H1 (cell line): ENCODE measurements at regions not wholly inside any gene's neighbourhood (a gene's known extent, or its start where the extent isn't known, plus 50 kb on each side); places are given as distances from the start of the nearest gene placed in this dataset.

Experiments
- ATF2 ChIP-seq: IDR thresholded peaks from 2 replicates; pipeline ENCODE4 v1.6.1; 2012; ENCODE audit warnings: low read length, inconsistent platforms
- BCL11A ChIP-seq, 2 experiments: IDR thresholded peaks; one replicate each; pipeline ENCODE4 v1.6.1; 2011; ENCODE audit warnings: low read depth in 2 of 2, low read length in 2 of 2, mild to moderate bottlenecking in 2 of 2
- CREB1 ChIP-seq: IDR thresholded peaks from 2 replicates; pipeline ENCODE4 v1.6.1; 2012; ENCODE audit warnings: inconsistent platforms
- E2F6 ChIP-seq: IDR thresholded peaks from 2 replicates; pipeline ENCODE4 v1.6.1; 2012; ENCODE audit warnings: inconsistent platforms
- JUN ChIP-seq: IDR thresholded peaks from 2 replicates; pipeline ENCODE4 v1.6.1; 2011; ENCODE audit warnings: low read depth, mild to moderate bottlenecking, improper control_type of control experiment, low read length
- RFX5 ChIP-seq: IDR thresholded peaks from 2 replicates; pipeline ENCODE4 v1.6.1; 2011; ENCODE audit warnings: low read depth, low read length, improper control_type of control experiment, borderline replicate concordance
- RNF2 ChIP-seq: fragments of 200-900, 300-1000 bp; sonication (generic); IDR thresholded peaks from 2 replicates; pipeline ENCODE4 v1.7.1; 2016; ENCODE audit warnings: borderline replicate concordance, low read depth, mild to moderate bottlenecking, antibody characterized with exemption, low read length; ENCODE audit not compliant: poor library complexity, severe bottlenecking; ENCODE audit errors: missing control alignments
- TAF1 ChIP-seq: IDR thresholded peaks from 2 replicates; pipeline ENCODE4 v1.6.1; 2011; ENCODE audit warnings: mild to moderate bottlenecking, low read depth, low read length
- YY1 ChIP-seq: IDR thresholded peaks from 2 replicates; pipeline ENCODE4 v1.6.1; 2011; ENCODE audit warnings: low read depth, mild to moderate bottlenecking, low read length
- TF ChIP-seq, protein P1 (sequence below): fragments of 300-600 bp; sonication (generic); IDR thresholded peaks from 2 replicates; pipeline ENCODE4 v1.7.1; 2012; ENCODE audit warnings: low read length, moderate library complexity, mild to moderate bottlenecking, inconsistent platforms; ENCODE audit not compliant: insufficient replicate concordance

GRCh38 chr4:115275615-115276014 is 162.2 kb upstream of the NDST4 start (continued):
- TF ChIP-seq, protein P1, sequence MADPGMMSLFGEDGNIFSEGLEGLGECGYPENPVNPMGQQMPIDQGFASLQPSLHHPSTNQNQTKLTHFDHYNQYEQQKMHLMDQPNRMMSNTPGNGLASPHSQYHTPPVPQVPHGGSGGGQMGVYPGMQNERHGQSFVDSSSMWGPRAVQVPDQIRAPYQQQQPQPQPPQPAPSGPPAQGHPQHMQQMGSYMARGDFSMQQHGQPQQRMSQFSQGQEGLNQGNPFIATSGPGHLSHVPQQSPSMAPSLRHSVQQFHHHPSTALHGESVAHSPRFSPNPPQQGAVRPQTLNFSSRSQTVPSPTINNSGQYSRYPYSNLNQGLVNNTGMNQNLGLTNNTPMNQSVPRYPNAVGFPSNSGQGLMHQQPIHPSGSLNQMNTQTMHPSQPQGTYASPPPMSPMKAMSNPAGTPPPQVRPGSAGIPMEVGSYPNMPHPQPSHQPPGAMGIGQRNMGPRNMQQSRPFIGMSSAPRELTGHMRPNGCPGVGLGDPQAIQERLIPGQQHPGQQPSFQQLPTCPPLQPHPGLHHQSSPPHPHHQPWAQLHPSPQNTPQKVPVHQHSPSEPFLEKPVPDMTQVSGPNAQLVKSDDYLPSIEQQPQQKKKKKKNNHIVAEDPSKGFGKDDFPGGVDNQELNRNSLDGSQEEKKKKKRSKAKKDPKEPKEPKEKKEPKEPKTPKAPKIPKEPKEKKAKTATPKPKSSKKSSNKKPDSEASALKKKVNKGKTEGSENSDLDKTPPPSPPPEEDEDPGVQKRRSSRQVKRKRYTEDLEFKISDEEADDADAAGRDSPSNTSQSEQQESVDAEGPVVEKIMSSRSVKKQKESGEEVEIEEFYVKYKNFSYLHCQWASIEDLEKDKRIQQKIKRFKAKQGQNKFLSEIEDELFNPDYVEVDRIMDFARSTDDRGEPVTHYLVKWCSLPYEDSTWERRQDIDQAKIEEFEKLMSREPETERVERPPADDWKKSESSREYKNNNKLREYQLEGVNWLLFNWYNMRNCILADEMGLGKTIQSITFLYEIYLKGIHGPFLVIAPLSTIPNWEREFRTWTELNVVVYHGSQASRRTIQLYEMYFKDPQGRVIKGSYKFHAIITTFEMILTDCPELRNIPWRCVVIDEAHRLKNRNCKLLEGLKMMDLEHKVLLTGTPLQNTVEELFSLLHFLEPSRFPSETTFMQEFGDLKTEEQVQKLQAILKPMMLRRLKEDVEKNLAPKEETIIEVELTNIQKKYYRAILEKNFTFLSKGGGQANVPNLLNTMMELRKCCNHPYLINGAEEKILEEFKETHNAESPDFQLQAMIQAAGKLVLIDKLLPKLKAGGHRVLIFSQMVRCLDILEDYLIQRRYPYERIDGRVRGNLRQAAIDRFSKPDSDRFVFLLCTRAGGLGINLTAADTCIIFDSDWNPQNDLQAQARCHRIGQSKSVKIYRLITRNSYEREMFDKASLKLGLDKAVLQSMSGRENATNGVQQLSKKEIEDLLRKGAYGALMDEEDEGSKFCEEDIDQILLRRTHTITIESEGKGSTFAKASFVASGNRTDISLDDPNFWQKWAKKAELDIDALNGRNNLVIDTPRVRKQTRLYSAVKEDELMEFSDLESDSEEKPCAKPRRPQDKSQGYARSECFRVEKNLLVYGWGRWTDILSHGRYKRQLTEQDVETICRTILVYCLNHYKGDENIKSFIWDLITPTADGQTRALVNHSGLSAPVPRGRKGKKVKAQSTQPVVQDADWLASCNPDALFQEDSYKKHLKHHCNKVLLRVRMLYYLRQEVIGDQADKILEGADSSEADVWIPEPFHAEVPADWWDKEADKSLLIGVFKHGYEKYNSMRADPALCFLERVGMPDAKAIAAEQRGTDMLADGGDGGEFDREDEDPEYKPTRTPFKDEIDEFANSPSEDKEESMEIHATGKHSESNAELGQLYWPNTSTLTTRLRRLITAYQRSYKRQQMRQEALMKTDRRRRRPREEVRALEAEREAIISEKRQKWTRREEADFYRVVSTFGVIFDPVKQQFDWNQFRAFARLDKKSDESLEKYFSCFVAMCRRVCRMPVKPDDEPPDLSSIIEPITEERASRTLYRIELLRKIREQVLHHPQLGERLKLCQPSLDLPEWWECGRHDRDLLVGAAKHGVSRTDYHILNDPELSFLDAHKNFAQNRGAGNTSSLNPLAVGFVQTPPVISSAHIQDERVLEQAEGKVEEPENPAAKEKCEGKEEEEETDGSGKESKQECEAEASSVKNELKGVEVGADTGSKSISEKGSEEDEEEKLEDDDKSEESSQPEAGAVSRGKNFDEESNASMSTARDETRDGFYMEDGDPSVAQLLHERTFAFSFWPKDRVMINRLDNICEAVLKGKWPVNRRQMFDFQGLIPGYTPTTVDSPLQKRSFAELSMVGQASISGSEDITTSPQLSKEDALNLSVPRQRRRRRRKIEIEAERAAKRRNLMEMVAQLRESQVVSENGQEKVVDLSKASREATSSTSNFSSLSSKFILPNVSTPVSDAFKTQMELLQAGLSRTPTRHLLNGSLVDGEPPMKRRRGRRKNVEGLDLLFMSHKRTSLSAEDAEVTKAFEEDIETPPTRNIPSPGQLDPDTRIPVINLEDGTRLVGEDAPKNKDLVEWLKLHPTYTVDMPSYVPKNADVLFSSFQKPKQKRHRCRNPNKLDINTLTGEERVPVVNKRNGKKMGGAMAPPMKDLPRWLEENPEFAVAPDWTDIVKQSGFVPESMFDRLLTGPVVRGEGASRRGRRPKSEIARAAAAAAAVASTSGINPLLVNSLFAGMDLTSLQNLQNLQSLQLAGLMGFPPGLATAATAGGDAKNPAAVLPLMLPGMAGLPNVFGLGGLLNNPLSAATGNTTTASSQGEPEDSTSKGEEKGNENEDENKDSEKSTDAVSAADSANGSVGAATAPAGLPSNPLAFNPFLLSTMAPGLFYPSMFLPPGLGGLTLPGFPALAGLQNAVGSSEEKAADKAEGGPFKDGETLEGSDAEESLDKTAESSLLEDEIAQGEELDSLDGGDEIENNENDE: no peak
- TF ChIP-seq YY1: no peak
- no peak for TF ChIP-seq ATF2
- no peak for TF ChIP-seq RFX5
- TF ChIP-seq JUN: no peak
- TF ChIP-seq TAF1: no peak
- no peak for TF ChIP-seq RNF2
- no peak for TF ChIP-seq E2F6
- TF ChIP-seq BCL11A (IDR thresholded peaks at IDR 0.05; ENCODE audit: low read depth in 2 of 2, low read length in 2 of 2): no peak
- no peak for TF ChIP-seq CREB1
